BJ (cell line): ENCODE measurements at regions not wholly inside any gene's neighbourhood (a gene's known extent, or its start where the extent isn't known, plus 50 kb on each side); places are given as distances from the start of the nearest gene placed in this dataset.

Experiments used
- CTCF ChIA-PET: fragments of 350-600 bp; formaldehyde crosslinking; extraction: SDS; loops from one replicate; lab custom pipeline; 2021; ENCODE audit warnings: antibody characterized with exemption, inconsistent platforms; lab: Yijun Ruan, JAX
- POLR2A ChIA-PET: fragments of 300-600 bp; sonication (Branson Sonifier 250); formaldehyde crosslinking; extraction: SDS; loops from one replicate; lab custom pipeline; 2021; ENCODE audit warnings: antibody characterized with exemption; lab: Charles Lee
- DNase-seq: peaks from one replicate; pipeline ENCODE4 v3.0.0-alpha.2; 2011; ENCODE audit warnings: low read depth
- H3K27me3 ChIP-seq: 2 replicates; pipeline ENCODE4 v1.6.0; 2011; ENCODE audit warnings: low read length; ENCODE audit not compliant: control insufficient read depth, insufficient read depth
- H3K36me3 ChIP-seq: 2 replicates; pipeline ENCODE4 v1.5.1; 2011; ENCODE audit warnings: low read length; ENCODE audit not compliant: control insufficient read depth, insufficient read depth
- H3K4me3 ChIP-seq: 2 replicates; pipeline ENCODE4 v1.5.1; 2011; ENCODE audit warnings: low read depth, mild to moderate bottlenecking, control low read depth, low read length
- CTCF ChIP-seq: IDR thresholded peaks from 2 replicates; pipeline ENCODE4 v1.5.1; 2011; ENCODE audit warnings: low read depth, mild to moderate bottlenecking, control low read depth, inconsistent platforms, low read length, moderate library complexity; ENCODE audit not compliant: insufficient read depth

GRCh38 chr9:99419070-99419469 is 197.0 kb downstream of the SEC61B start:
- no peak for TF ChIP-seq CTCF
- POLR2A ChIA-PET, result interaction anchor here (0.7 to 0.9 kb wide), 2 partner anchors 12 to 29 kb away, joined by 3 to 4 read pairs; no protein-coding TSS in a partner anchor
- Histone ChIP-seq H3K4me3 (no peak overlapping the region), H3K36me3 (no peaks in the 10 kb centered on the region), H3K27me3 (no peaks in the 10 kb centered on the region)
- CTCF ChIA-PET, result interaction anchor here (1.4 kb wide), 2 partner anchors 15 to 27 kb away, joined by 4 to 6 read pairs; no protein-coding TSS in a partner anchor
- DNase-seq, result no peak

- Histone ChIP-seq H3K27me3 (no peaks in the 10 kb centered on the region), H3K36me3 (no peaks in the 10 kb centered on the region), H3K4me3 (no peak overlapping the region)
- TF ChIP-seq CTCF, result no peak
- no peak for DNase-seq
- ChIA-PET CTCF (no interaction called here), POLR2A (no interaction called here)
Observed at GRCh38 chr9:99421369-99421768, 199.3 kb downstream of the SEC61B start.

- Histone ChIP-seq H3K27me3 (no peaks in the 10 kb centered on the region), H3K36me3 (no peaks in the 10 kb centered on the region), H3K4me3 (no peak overlapping the region)
- POLR2A ChIA-PET, result no interaction called here
- DNase-seq, result no peak
- no peak for TF ChIP-seq CTCF
- CTCF ChIA-PET, result no interaction called here
Observed at GRCh38 chr9:99425124-99425523, 203.0 kb downstream of the SEC61B start.

GRCh38 chr9:99425923-99426842 is 204.1 kb downstream of the SEC61B start:
- POLR2A ChIA-PET, result no interaction called here
- H3K27me3 ChIP-seq, result no peaks in the 10 kb centered on the region
- TF ChIP-seq CTCF, result no peak
- no peak overlapping the region for H3K4me3 ChIP-seq
- CTCF ChIA-PET, result interaction anchor here (1.3 kb wide), 1 partner anchor 17 kb away, joined by 3 read pairs; no protein-coding TSS in a partner anchor
- no peaks in the 10 kb centered on the region for H3K36me3 ChIP-seq
- DNase-seq, result no peak

GRCh38 chr9:99427260-99427659 is 205.2 kb downstream of the SEC61B start:
- DNase-seq, result no peak
- ChIA-PET POLR2A (no interaction called here), CTCF (no interaction called here)
- Histone ChIP-seq H3K27me3 (no peaks in the 10 kb centered on the region), H3K4me3 (no peak overlapping the region), H3K36me3 (no peaks in the 10 kb centered on the region)
- TF ChIP-seq CTCF, result no peak
